ENCODE measurements at regions not wholly inside any gene's neighbourhood (a gene's known extent, or its start where the extent isn't known, plus 50 kb on each side); places are given as distances from the start of the nearest gene placed in this dataset.

DNA sequence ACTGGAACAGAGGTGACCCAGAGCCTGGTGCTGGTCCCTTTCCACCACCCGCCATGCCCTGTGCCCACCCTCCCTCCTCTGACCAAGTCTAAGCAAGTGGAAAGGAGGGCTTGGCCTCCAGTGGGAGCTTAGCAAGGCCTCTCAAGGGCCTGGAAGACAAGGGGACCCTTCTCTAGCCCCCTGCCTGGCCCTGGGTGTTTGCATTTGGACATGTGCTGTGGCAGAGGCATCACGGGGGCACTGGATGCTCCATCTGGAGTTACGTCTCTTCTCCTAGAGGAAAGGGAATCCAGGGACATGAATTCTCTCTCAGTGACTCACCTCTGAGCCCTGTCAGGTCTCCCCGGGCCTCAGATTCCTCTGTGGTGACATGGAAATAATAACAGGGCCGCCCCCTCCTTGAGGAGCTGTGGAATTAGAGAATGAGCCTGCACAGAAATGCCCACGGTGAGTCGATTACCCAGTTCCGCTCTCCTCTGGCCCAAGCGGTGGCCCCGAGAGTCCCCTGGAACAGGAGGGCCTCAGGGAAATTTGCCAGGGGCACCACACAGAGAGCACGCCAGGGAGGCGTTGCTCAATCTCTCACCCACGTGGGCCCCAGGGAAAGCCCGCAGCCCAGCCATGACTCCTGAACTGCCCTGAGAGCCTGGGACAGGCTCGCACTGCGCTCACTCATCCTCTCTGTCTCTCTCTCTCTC lies 189.6 kb downstream of the BCOR start:
- no peak for DNase-seq (ENCODE audit: low read depth in 2 of 2)

DNA sequence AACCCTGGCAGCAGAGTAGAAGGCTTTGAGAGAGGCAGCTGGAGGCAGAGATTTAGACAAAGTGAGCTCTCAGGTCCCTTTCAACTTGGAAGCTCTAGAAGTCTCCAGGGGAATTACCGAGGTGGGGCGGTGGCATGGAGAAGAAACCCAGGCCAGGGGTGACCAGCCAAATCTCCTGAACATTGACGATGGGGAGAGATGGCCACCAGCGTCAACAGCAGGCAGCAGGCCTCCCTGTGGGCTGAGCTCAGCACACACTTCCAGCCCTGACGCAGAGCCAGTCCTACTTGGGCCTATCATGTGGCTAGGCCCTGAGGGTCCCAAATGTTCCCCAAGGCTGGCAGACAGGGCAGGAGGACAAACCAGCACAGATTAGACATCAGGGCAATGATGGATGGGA lies 187.8 kb downstream of the BCOR start:
- DNase-seq (ENCODE audit: low read depth in 2 of 2) = no peak

DNA sequence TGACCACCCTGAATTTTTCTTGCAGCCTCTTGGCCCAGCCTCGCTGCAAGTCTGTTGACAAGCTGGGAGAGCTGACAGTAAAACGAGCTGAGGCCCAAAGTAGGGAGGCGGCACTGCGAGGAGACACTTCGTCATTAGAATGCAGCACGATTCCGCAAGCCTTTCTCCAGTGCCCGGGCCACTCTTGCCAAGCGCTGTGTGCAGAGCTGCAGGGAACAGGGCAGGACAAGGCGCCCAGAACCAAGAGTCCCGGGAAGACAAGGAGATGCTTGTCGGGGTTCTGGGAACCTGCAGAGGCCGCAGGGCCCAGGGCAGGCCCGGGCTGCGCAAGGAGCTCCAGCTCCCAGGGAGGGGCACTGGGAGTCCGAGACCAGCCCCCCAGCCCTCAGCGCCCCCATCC lies 187.1 kb downstream of the BCOR start:
- no peak for DNase-seq (ENCODE audit: low read depth in 2 of 2)

DNA sequence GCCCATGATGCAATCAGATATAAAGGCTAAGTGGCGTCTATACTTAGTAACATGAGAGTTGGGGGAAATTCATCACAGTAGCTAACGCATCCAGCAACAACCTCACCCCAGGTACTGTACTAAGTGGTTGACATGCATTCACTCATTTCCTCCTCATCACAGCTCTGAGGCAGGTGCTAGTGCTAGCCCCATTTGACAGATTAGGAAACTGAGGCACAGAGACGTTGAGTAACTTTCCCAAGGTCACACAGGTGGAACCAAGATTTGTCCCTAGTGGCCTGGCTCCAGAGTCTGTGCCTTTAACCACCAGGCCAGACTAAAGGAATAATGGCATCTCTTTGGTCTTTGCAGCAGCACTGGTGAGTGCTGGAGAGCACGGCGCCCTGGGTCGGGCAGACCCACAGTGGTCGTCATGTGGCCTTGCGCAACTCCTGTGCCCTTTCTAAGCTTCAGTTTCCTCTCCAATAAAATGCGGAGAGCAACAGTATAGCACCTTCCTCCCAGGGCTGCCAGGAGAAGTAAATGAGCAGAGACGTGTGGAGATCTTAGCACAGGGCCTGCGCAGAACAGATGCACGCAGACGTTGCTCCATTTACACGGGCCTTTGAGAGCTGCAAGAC lies 186.4 kb downstream of the BCOR start:
- DNase-seq (ENCODE audit: low read depth in 2 of 2) = no peak

DNA sequence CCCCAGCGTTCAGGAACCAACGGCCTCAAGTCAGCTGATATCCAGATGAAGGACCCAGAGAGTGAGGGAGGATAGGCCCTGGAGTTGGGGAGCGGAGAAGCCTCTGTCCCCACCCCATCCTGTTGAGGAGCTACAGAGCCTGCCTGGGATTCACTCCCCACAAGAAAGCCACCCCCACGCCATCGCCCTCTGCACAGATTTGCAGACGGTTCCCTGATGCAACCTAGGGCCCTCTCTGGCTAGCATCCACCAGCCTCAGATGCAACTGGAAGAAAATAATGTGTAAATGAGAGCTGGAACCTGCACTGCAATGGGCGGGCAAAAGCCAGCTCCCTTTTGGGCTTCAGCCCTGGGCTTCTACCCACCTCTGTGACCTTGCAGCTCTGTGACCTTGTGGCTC lies 185.6 kb downstream of the BCOR start:
- DNase-seq (ENCODE audit: low read depth in 2 of 2) = no peak

DNA sequence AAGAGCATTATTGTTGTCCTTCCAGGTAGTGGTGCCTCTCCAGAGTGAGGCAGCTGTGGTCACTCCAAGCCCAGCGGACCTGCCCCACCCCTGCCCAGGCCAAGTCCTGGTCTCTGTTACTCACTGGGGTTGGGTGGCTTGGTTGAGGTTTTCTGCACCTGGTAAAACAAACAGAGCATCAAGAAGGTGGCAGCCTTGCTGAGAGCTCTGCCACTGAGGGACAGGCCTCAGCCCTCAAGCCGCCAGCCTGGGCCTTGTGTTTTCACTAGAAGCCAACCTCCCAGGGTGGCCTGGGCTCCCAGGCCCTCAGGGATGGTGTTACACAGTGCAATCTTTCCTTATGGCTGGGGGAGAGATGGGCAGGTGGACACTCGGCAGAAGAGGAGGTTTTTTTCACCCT lies 182.7 kb downstream of the BCOR start:
- DNase-seq (ENCODE audit: low read depth in 2 of 2) = no peak

DNA sequence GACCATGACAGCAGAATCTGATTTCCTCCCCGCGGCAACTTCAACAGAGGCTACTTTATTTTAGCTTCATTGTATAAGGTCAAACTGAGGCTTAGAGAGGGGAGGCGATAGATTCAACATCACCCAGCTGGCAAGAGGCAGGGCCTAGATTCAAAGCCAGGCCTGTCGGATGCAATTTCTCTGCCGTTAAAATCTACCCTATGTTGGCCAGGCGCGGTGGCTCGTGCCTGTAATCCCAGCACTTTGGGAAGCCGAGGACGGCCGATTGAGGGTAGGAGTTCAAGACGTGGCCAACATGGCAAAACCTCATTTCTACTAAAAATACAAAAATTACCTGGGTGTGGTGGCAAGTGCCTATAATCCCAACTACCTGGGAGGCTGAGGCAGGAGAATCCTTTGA lies 182.2 kb downstream of the BCOR start:
- DNase-seq (ENCODE audit: low read depth in 2 of 2) = no peak

DNA sequence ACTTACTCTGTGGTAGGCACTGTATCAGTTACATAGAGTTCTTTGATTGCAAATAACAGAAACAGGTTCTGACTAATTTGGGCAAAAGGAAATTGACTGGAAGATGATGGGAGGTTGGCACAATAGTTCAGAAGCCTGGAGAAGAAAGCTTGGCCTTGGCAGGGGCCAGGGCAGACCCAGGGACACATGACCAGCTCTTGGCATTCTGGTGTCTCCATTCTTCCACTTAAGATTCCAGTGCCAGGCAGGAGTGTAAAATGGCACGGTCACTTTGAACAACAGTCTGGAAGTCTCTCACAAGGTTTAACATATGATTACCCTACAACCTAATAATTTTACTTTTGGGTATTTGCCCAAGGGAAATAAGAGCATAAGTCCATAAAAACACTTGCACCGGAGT lies 175.9 kb downstream of the BCOR start:
- no peak for DNase-seq (ENCODE audit: low read depth in 2 of 2)

DNA sequence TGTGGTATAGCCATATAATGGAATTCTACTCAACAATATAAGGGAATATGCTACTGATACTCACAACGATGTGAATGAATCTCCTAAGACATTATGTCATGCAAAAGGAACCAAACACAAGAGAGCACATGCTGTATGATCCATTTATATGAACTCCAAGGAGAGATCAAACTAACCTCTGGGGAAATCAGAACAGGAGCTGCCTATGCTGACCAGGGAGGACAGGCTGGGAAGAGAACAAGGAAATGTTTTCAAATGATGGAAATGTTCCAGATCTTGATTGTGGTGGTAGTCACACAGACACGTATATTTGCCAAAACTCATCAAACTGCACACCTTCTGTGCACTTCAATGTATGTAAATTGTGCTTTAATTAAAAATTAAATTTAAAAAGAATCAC lies 175.3 kb downstream of the BCOR start:
- DNase-seq (ENCODE audit: low read depth in 2 of 2) = no peak

DNA sequence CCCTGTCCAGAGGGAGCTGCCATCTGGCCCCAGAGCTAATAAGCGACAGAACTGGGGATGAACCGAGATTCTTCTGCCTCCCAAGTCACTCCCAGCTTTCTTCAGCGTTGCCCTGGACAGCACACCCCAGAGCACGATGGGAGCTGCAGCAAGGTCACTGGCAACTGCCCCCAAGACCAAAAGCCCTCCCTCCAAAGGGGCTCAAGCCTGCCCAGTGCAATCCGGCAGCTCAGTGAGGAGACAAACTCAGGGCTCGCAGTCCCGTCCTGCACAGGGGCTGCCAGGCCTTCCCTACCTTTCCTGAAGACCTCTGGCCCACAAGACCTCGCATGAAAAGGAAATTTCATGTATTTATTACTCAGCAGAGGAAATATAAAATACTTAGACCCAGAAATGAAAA lies 174.8 kb downstream of the BCOR start:
- no peak for DNase-seq (ENCODE audit: low read depth in 2 of 2)

DNA sequence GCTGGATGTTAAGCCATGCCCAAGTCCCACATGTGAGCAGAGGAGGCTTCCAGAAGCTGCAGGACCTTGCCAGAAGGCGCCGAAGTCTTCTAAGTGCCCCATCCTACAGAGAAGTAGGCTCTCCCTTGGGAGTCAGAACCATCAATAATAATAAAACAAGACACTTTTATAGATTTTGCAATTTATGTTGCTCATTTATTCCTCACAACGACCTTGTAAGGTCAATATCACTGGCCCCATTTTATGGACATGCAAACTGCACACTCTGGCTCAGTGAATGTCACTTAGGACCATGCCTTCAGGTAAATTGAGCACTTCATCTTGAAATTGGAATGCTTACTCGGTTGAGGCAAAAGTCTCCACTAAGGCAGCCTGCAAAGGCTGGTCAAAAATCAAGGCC lies 170.4 kb downstream of the BCOR start:
- DNase-seq (ENCODE audit: low read depth in 2 of 2) = no peak

DNA sequence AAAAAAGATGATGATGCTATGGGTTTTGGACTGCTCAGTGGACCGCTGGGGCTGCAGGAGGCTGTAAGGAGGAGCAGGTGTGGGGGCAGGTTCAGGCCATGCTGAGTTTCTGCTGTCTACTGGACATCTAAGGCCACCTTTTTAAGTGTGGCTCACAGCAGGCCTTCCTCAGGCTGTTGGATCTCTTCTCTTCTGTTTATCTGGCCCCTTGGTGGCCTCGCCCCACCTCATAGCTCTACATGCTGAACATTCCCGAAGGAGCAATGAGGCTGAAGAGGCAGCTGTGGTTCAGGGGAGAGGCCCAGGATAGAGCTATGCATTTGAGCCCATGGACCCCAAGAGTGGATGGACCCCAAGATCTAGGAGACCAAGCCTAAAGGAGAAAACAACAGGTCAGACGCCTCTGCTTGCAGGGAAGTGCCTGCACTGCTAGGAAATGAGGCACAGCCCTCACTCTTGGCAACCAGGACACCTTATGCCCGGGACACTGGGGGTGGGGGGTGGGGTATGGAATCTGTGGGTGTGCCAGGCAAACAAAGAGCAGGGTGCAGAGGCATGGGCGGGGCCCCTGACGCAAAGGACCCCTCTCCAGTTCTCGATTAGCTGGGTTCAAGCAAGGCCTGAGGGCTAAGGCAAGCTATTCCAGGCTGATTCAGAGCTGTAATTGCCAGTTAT lies 168.9 kb downstream of the BCOR start:
- DNase-seq (ENCODE audit: low read depth in 2 of 2) = no peak

DNA sequence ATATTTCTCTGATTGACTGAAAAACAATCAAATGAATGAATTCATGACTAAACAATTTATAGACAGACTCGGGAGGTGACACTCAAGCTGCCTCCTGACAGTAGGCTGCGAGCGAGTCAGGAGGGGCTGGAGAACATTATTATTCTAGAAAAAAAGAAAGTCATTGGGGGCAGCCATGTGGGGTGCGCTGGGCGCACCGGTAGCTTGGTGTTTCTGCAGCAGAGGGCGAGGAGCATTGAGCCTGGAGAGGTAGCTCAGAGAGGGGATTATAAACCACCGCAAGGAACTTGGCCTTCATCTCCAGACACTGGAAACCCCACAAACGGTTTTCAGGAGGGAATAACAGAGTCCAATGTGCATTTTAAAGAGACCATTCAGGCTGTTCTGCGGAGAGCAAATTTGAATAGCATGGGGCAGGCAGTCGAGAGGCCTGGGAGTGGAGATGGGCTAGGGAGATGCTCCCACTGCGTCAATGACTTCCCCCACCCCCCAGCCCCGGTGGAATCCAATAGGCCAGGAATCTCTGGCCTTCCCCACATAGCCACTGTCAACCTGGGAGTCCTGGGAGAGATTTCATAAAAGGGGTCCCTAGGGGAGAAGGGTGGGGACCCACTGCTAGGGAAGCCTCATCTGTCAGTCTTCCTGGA lies 168.3 kb downstream of the BCOR start:
- no peak for DNase-seq (ENCODE audit: low read depth in 2 of 2)

DNA sequence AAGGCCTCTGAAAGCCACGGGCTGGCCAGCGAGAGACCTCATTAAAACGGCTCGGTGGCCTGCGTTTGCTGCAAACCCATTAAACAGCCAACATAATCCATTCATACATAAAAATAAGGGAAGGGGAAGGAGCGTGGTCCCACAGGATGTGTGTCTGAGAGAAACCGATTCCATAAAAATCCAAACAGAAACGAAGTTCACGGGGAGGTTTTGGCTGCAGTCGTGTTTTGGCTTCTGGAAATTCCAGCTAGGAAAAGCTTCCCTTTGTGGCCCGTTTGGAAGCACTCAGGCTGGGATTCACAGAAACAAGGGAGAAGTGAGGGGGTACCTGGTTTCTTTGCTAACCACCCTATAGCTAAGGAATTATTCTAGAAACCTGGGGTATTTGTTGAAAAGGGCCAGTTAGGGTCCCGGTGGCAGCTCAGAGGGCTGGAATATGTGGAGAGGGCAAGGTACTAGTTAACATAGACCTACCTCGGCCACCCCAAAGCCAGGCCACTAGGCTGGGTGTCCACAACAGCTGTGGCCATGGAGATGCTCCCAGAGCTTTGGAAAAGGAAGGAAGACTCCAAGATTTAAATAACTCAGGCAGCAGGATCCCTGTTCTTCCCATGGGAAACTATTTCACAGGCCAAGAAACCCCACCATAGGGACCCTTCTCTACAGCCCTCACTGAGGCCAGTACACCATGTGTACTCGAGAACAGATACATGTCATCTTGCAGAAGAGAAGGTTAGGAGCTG lies 166.8 kb downstream of the BCOR start:
- DNase-seq (ENCODE audit: low read depth in 2 of 2) = no peak

DNA sequence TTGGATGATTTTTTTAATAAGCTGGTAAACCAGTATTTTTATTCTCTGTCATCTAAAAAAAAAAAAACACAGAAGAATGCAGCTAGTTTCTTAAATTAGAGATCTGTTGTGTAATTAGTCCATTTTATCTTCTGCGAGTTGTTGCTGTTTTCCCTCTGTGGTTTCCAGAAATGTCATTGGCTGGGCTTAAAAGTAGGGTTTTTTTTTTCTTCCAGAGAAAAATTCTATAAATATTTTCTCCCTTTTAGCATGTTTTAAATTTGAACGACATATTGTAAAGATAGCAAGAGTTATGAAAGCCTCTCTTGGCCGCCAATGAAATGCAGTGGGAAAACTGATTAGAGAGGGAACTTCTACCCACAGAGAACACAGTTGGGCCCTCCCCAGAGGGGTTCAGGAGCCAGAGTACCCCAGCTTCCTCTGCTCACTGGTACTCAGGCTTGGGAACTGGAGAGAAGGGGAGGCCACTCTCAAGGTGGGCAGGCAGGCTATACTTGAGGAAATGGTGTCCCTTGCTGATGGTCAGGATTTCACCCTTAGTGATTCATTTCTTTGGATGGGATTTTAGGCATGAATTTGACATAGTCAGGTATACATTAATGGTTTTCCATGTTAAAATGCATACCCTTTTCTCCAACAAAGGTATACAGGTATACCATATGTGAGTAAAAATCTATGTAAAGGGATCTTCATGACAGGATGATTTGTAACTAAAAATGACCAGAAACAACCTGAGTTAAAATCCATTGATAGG lies 166.1 kb downstream of the BCOR start:
- DNase-seq (ENCODE audit: low read depth in 2 of 2) = no peak

DNA sequence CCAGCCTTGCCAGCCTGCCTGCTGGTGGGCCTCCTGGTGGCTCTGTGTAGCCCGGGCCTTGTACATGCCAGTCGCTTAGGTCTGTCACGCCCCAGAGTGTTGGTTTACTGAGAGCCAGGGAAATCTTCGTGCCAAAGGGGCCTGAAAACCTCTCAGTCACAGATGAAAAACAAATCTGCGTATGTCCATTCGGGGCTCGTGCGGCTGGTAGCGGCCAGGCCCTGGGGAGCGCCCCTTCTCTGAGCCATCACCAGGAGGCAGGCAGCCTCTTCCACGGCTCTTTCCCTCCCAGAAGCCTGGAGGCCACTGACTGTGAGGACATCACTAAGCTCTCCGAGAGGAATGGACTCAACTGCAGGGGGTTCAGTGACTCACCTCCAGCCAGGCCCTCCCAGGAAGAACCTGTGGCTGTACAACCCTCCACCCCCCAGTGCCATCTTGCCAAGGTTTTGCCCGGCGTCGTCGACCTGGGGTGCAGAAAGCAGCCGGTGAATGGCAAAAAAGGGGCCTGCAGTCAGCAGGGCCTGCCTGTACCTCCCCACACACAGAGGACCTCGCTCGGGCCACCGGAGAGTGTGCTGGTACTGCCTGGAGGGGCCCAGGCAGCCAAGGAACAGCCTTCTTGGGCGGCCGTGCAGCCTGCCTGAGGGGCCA lies 162.2 kb downstream of the BCOR start:
- no peak for DNase-seq (ENCODE audit: low read depth in 2 of 2)

DNA sequence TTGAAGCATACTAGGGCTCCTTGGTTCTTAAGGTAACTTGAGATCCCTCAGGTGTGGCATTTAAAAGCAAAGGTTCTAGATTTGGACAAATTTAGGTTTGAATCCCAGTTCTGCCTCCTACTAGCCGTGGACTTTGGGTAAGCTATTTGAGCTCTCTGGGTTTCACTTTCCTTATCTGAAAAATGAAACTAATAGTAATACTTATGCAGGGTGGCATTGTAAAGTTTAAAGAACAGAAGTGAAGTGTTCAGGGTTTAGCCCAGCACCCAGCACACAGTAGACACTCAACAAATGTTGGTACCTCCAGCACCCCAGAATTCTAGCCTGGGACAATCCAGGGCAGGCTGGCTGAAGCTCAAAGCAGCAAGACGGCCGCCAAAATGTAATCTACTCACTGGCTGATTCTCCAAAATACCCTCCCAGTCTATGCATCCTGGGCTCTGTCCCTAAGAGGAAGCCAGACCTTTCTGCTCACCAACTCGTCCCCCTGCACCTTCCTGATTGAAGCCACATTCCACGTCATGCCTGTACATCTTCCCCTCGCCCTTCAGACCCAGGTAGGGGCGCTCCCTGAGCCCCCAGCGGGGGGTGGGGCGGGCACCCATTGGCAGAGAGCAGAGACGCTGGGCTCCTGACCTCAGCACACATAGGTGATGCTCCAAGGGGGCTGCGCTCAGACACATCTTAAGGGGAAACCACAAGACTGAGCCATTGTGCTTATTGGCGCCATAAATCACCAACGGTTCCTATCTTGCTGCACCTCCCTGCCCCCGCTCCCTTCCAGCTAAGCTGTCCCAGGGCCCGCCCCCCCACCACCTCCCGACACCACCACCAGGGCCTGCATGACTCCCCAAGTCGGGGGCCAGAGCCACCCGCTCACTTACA lies 160.6 kb downstream of the BCOR start:
- DNase-seq (ENCODE audit: low read depth in 2 of 2) = no peak

DNA sequence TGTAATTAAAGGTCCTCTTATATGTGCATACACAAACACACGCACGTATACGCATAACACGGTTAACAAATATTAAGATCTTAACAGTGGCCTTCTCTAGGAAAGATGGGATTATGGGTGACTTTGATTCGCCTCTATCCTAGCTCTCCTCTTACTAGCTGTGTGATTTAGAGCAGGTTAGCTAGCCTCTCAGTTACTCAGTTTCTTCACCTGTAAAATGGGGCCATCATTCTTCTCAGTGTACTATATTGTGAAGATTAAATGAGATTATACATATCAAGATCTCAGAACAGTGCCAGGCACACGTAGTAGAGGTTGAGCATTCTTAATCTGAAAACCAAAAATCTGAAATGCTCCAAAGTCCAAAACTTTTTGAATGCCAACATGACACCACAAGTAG lies 159.3 kb downstream of the BCOR start:
- no peak for DNase-seq (ENCODE audit: low read depth in 2 of 2)

DNA sequence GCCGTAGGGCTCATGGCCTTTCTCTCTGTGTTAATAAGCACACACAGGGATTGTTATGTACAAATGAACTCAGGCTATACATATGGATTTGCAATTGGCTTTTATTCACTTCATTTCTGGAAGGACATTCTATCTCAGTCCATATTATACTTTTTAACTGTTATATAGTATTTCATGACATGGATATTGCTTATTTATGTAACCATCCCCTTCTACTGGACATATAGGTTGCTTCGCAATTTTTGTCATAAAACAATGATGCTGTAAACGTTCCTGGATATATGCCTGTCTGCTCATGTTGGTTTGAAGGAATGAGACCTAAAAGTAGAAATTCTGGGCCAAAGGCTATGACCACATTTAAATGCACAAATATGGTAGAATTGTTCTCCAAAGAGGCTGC lies 158.1 kb downstream of the BCOR start:
- no peak for DNase-seq (ENCODE audit: low read depth in 2 of 2)

DNA sequence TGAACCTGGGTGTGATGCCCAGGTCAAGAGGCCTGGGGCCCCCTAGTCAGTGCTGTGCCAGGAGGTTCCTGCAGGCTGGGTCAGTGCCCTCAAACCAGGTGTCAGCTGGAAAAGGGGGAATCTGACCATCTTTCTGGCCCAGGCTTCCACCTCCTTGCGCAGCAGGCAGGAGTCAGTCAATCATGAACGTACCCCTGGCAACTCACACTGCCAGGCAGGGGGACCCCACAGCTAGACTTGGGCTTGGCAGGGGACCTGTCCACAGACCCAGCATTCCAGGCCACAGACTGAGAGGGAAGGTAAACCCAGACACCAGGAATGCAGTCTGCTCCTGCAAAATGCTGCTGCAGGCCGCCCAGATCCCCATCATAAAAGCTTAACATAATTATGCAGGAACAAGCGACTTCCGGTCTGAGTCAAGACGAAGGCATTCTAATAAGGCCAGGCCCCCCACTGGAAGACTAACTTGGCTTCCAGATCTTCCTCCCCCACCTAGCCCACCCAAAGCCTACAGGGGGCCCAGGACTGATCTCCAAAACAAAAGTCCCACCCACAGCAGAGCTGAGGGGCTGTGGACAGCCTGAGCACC lies 156.3 kb downstream of the BCOR start:
- no peak for DNase-seq (ENCODE audit: low read depth in 2 of 2)
